ENCODE measurements at regions not wholly inside any gene's neighbourhood (a gene's known extent, or its start where the extent isn't known, plus 50 kb on each side); places are given as distances from the start of the nearest gene placed in this dataset.

- TF ChIP-seq POLR2AphosphoS5 (IDR thresholded peaks at IDR 0.05; ENCODE audit: low read depth, low read length) (no peak), TAF1 (IDR thresholded peaks at IDR 0.05; ENCODE audit: borderline replicate concordance, insufficient read depth, low read length) (no peak), REST (IDR thresholded peaks at IDR 0.05; ENCODE audit: insufficient read depth in 1 of 2, low read depth in 2 of 2, low read length in 2 of 2) (no peak), SIN3A (IDR thresholded peaks at IDR 0.05; ENCODE audit: borderline replicate concordance, insufficient read depth, low read length) (no peak)
Observed at GRCh38 chr10:128553755-128554154, 427.5 kb upstream of the MKI67 start.

All from PFSK-1 (cell line).